ENCODE measurements at regions not wholly inside any gene's neighbourhood (a gene's known extent, or its start where the extent isn't known, plus 50 kb on each side); places are given as distances from the start of the nearest gene placed in this dataset.

DNA sequence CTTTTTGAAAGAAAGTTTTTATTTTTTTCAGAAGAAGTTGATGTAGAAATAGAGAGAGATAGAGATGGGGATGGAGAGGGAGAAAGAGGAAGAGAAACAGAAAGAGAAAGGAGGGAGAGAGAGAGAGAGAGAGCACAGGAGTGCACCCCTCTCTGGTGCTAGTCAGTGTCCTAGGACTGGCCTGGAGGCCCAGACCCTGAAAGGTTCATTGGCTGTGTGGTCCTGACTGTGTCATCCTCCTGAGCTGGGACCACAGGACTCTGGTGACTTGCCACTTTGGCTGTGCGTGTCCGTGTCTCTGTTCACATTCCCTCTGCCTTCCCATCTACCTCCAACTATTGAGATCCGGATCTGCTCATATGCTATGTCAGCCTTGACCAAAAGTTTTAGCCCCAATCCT, 62.1 kb upstream of the SHH start:
- DNase-seq = no peak

DNA sequence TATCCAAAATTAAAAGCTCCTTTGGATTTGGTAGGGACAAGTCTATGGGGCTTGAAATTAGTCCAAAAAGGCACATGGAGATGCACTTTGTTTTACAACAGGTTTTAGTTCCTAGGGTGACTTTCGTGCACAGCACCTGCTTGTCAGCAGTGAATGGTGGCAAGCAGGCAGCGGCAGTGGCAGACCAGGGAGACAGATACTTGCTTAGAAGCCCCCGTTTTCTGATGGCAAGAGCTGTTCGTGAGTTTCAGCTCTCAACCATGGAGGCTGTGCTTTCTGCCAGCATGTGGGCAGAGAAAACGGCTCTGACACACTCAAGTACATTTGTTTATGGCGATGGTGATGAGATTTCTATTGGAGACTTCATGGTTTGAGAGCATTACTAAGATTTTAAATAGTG, 61.7 kb upstream of the SHH start:
- no peak for DNase-seq

GRCh38 chr7:155872678-155873369, 60.6 kb upstream of the SHH start:
- DNase-seq = no peak

GRCh38 chr7:155871211-155871610, 58.9 kb upstream of the SHH start:
- DNase-seq = no peak

DNA sequence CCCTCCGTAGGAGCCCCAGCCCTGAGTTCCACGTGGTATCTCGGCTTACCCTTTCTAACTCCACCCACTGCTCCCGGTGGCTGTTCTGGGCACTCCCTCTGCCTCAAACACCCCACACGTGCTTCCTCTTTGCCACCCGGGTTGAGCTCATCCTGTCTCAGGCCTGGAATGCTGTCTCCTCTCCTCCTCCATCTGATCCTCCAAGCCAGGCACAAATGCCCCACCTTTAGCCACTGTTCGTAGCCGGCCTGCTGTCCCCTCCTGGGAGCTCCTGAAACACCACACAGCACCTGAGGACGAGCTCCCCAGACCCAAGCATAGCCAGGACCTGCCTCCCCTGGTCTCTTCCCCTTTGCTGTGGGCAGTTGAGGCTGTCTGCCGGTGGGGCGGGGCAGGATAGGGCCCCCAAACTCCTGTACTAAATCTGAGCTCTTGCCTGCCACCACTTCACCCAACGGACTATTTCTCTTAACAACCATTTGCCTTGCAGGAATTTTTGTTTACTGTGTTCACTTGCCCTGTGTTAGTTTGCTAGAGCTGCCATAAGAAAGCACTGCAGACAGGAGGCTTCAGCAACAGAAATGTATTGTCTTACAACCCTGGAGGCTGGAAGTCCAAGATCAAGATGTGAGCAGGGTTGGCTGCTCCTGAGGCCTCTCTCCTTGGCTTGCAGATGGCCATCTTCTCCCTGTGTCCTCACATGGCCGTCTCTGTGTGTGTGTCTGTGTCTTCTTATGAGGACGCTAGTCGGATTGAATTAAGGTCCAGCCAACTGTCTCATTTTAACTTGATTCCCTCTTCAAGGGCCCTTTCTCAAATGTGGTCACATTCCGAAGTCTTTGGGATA, 58.3 kb upstream of the SHH start:
- no peak for DNase-seq

GRCh38 chr7:155869784-155870076, 57.5 kb upstream of the SHH start:
- DNase-seq = no peak

DNA sequence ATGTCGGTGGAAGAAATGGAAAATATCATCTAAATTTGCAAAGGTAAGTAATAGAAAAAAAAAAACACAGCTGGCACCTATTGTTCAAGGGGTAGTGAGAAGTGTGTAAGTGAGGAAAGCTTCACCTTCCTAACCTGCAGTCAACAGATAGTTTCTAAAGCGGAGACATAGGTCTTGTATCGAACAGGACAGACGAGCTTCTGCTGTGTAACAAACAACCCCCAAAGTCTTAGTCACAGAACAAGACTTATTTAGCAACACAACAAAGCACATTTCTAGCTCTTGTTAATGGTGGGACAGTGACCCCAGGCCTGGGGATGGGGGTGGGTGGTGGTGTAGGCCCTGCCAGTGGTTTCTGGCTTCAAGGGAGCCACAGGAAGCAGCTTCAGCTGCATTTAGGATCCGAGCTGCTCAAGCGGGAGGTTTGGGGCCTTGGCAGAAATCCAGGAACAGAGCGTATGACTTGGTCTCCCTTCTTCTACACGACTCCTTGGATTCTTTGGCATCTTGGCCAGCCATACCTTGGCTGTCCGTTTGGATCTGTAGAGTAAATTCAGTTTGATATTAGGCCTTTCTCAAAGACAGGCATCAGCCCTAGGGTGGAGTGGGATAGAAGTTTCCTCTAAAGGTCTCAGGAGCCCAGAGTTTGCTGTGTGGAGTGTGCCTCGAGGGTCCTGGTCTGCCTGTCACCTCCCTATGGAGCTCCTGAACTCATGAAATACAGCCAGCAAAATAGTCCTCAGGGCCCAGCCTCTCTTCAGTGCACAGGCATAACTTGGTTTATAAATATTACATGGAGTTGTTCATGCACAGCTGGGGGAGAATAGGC, 56.9 kb upstream of the SHH start:
- no peak for DNase-seq

- no peak for DNase-seq
Measured at GRCh38 chr7:155867734-155868400, 55.6 kb upstream of the SHH start.

- DNase-seq = no peak
Measured at GRCh38 chr7:155867280-155867679, 55.0 kb upstream of the SHH start.

- no peak for DNase-seq
Measured at GRCh38 chr7:155865830-155866525, 53.7 kb upstream of the SHH start.

GRCh38 chr7:155864991-155865690, 52.9 kb upstream of the SHH start:
- DNase-seq = no peak

GRCh38 chr7:155864271-155864985, 52.2 kb upstream of the SHH start:
- DNase-seq = no peak

DNA sequence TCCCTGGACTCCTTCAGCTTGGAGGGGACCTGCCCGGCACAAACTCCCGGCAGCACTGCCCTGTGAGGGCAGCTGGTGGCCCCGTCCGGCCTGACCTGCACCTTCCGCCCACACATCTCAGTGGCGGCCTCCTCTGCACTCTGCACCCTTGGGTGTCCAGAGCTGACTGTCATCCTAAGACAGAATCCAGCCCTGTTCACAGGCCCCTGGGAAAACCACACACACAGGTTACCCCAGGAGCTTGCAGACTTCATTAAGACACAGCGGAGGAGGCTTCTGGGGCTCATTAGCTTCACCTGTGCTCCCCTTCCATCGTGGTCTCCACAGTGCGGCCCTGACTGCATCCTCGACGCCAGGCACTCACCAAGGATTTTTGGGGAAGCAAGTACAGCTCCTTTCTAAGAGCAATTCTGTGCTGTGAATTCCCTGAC, 51.5 kb upstream of the SHH start:
- DNase-seq = no peak

DNA sequence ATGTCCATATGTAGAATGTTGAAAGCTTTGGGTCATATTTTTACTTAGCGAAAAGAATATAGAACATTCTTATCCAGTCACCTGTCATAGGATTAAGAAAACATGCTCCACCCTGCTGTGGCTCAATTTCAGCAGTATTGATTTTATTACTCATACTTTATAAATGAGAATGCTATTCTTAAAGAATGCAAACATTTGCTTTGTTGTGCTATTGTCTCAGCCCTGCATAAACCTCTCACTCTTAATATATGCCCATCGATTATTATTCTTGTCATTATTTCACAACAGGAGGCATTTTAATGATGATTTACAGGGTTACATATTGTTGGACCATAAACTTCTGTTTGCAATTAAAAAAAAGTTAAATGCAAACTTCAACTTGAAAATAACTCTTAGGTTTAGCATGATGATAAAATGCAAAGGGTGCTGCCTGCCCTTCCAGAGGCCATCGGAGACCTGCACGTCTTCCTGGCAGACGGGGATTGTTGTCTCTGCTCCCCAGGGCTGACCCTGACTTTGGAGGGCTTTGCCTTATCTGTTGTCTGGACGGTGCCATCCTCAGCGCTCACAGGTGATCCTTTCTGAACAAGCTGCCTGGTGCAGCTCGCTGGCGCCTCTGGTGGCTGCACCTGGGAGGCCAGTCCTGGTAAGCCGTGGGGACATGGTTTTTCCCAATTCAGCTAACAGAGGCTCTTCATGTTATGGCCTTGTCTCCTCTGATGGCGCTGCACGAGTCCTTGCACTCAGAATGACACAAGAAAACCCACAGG, 50.0 kb upstream of the SHH start:
- no peak for DNase-seq
